Suprapubic skin (tissue), 4 donors: ENCODE measurements at regions not wholly inside any gene's neighbourhood (a gene's known extent, or its start where the extent isn't known, plus 50 kb on each side); places are given as distances from the start of the nearest gene placed in this dataset.

ENCODE experiments used
- EP300 ChIP-seq: sonication (generic); formaldehyde crosslinking; IDR thresholded peaks from one replicate; pipeline ENCODE4 v1.6.1; 2017; ENCODE audit warnings: antibody characterized with exemption
- POLR2A ChIP-seq, 2 donors: fragments of 450-650 bp; IDR thresholded peaks; one replicate each; pipeline ENCODE4 v1.6.1; 2017; ENCODE audit warnings: antibody characterized with exemption in 2 of 2, mild to moderate bottlenecking in 2 of 2, moderate library complexity in 2 of 2
- POLR2AphosphoS5 ChIP-seq, 3 donors: sonication (generic); formaldehyde crosslinking; IDR thresholded peaks; one replicate each; pipeline ENCODE4 v1.6.1; 2017; ENCODE audit warnings: antibody characterized with exemption in 3 of 3
- TF ChIP-seq, protein P1 (sequence below), 2 donors: fragments of 200-600 bp in 1 of 2; fragments of 450-650 bp in 1 of 2; sonication (generic) in 1 of 2; IDR thresholded peaks; one replicate each; pipeline ENCODE4 v1.5.1; 2016 to 2019; ENCODE audit warnings: antibody characterized with exemption in 2 of 2, mild to moderate bottlenecking in 1 of 2, moderate library complexity in 1 of 2

DNA sequence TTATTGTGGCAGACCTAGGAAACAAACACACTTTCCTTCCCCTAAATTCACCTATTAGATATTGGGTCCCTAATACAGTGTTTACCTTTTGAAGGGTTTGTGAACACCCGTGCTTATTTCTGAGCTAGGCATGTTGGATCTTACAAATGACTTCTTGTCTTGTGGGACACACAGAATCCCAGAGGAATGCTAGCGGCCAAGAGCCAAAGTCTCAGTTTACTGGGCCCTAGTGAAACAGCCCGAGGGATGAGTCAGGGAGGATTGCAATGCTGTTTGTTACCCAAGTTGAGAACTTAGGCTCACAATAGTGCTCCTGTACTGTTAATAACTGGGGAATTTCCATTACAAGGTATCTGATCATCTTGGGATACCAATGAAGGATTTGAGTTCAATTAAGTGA lies 100.1 kb upstream of the AKT3 start:
- TF ChIP-seq, protein P1, sequence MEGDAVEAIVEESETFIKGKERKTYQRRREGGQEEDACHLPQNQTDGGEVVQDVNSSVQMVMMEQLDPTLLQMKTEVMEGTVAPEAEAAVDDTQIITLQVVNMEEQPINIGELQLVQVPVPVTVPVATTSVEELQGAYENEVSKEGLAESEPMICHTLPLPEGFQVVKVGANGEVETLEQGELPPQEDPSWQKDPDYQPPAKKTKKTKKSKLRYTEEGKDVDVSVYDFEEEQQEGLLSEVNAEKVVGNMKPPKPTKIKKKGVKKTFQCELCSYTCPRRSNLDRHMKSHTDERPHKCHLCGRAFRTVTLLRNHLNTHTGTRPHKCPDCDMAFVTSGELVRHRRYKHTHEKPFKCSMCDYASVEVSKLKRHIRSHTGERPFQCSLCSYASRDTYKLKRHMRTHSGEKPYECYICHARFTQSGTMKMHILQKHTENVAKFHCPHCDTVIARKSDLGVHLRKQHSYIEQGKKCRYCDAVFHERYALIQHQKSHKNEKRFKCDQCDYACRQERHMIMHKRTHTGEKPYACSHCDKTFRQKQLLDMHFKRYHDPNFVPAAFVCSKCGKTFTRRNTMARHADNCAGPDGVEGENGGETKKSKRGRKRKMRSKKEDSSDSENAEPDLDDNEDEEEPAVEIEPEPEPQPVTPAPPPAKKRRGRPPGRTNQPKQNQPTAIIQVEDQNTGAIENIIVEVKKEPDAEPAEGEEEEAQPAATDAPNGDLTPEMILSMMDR (IDR thresholded peaks at IDR 0.05): no peak
- TF ChIP-seq POLR2AphosphoS5 (IDR thresholded peaks at IDR 0.05) (no peak), POLR2A (IDR thresholded peaks at IDR 0.05) (no peak), EP300 (no peak)
